ENCODE measurements at regions not wholly inside any gene's neighbourhood (a gene's known extent, or its start where the extent isn't known, plus 50 kb on each side); places are given as distances from the start of the nearest gene placed in this dataset.

GRCh38 chr13:26993780-26994179, 177.8 kb downstream of the USP12 start:
- H3K9ac ChIP-seq (ENCODE audit: low read length), result no peak overlapping the region
- no peak overlapping the region for H2AFZ ChIP-seq (ENCODE audit: low read depth, low read length)
- no peak overlapping the region for H4K8ac ChIP-seq (ENCODE audit: low read length)
- H3K4me2 ChIP-seq (ENCODE audit: low read length, poor library complexity, severe bottlenecking), result no peak overlapping the region
- H2BK120ac ChIP-seq (ENCODE audit: low read depth, low read length), result no peak overlapping the region
- H4K91ac ChIP-seq (ENCODE audit: low read length), result no peak overlapping the region
- H3K14ac ChIP-seq (ENCODE audit: low read length in 2 of 2), result no peak overlapping the region
- H2BK5ac ChIP-seq (ENCODE audit: low read depth, low read length, poor library complexity, severe bottlenecking), result no peak overlapping the region
- no peaks in the 10 kb centered on the region for H3K79me1 ChIP-seq (replicated peaks; ENCODE audit: low read length, poor library complexity, severe bottlenecking)
- no peak overlapping the region for H3K4me3 ChIP-seq (ENCODE audit: insufficient read depth in 1 of 2, low read depth in 1 of 2, low read length in 2 of 2)
- no peak overlapping the region for H3K23ac ChIP-seq (ENCODE audit: low read length in 2 of 2)
- peaks cover 12 to 23% of the 10 kb centered on the region in 2 experiments for H3K27me3 ChIP-seq (ENCODE audit: control insufficient read depth in 1 of 2, insufficient read depth in 1 of 2, low read length in 2 of 2)
- H3K4ac ChIP-seq (ENCODE audit: low read depth in 1 of 2, low read length in 2 of 2), result no peak overlapping the region
- H3K4me1 ChIP-seq (ENCODE audit: control insufficient read depth, insufficient read depth, low read depth, low read length), result no peaks in the 10 kb centered on the region
- peak overlapping the region; percentile 23 to 61 for H2BK12ac ChIP-seq (ENCODE audit: low read length in 2 of 2)
- no peak for DNase-seq
- peaks cover 7% of the 10 kb centered on the region for H3K9me3 ChIP-seq (ENCODE audit: control insufficient read depth, low read length)
- 97% methylated on average over 3 of the region's 3 CpGs for WGBS
- H3K27ac ChIP-seq (ENCODE audit: low read length, poor library complexity, severe bottlenecking), result no peak overlapping the region
- no peak overlapping the region for H2AK5ac ChIP-seq (ENCODE audit: low read length, severe bottlenecking)
- H3K36me3 ChIP-seq (ENCODE audit: control insufficient read depth in 1 of 2, insufficient read depth in 2 of 2, low read depth in 1 of 2, low read length in 2 of 2), result no peaks in the 10 kb centered on the region
- no peak overlapping the region for H2BK15ac ChIP-seq (ENCODE audit: low read depth, poor library complexity, severe bottlenecking)
- no peak overlapping the region for H3K18ac ChIP-seq (ENCODE audit: low read depth in 1 of 2, low read length in 2 of 2)

- no peak overlapping the region for H4K91ac ChIP-seq (ENCODE audit: low read length)
- H3K14ac ChIP-seq (ENCODE audit: low read length in 2 of 2), result no peak overlapping the region
- no peak overlapping the region for H3K23ac ChIP-seq (ENCODE audit: low read length in 2 of 2)
- H3K18ac ChIP-seq (ENCODE audit: low read depth in 1 of 2, low read length in 2 of 2), result no peak overlapping the region
- no peak for DNase-seq
- H3K9me3 ChIP-seq (ENCODE audit: control insufficient read depth, low read length), result peaks cover 7% of the 10 kb centered on the region
- H2AK5ac ChIP-seq (ENCODE audit: low read length, severe bottlenecking), result no peak overlapping the region
- H4K8ac ChIP-seq (ENCODE audit: low read length), result no peak overlapping the region
- no peak overlapping the region for H2BK120ac ChIP-seq (ENCODE audit: low read depth, low read length)
- H3K4me3 ChIP-seq (ENCODE audit: insufficient read depth in 1 of 2, low read depth in 1 of 2, low read length in 2 of 2), result no peak overlapping the region
- H2BK5ac ChIP-seq (ENCODE audit: low read depth, low read length, poor library complexity, severe bottlenecking), result no peak overlapping the region
- no peaks in the 10 kb centered on the region for H3K4me1 ChIP-seq (ENCODE audit: control insufficient read depth, insufficient read depth, low read depth, low read length)
- H3K27ac ChIP-seq (ENCODE audit: low read length, poor library complexity, severe bottlenecking), result no peak overlapping the region
- H2BK12ac ChIP-seq (ENCODE audit: low read length in 2 of 2), result peak overlapping the region; percentile 23 to 61
- H3K9ac ChIP-seq (ENCODE audit: low read length), result no peak overlapping the region
- no peaks in the 10 kb centered on the region for H3K79me1 ChIP-seq (replicated peaks; ENCODE audit: low read length, poor library complexity, severe bottlenecking)
- H3K27me3 ChIP-seq (ENCODE audit: control insufficient read depth in 1 of 2, insufficient read depth in 1 of 2, low read length in 2 of 2), result peaks cover 12 to 23% of the 10 kb centered on the region in 2 experiments
- H3K4me2 ChIP-seq (ENCODE audit: low read length, poor library complexity, severe bottlenecking), result no peak overlapping the region
- no peaks in the 10 kb centered on the region for H3K36me3 ChIP-seq (ENCODE audit: control insufficient read depth in 1 of 2, insufficient read depth in 2 of 2, low read depth in 1 of 2, low read length in 2 of 2)
- peak overlapping the region in 1 of 2 experiments; percentile 6 for H3K4ac ChIP-seq (ENCODE audit: low read depth in 1 of 2, low read length in 2 of 2)
- WGBS, result 94% methylated on average over 4 of the region's 4 CpGs
- no peak overlapping the region for H2BK15ac ChIP-seq (ENCODE audit: low read depth, poor library complexity, severe bottlenecking)
- H2AFZ ChIP-seq (ENCODE audit: low read depth, low read length), result no peak overlapping the region
These were observed 178.5 kb downstream of the USP12 start for GRCh38 chr13:26992951-26993719.

- Histone ChIP-seq H3K4me2 (ENCODE audit: low read length, poor library complexity, severe bottlenecking) (no peak overlapping the region), H3K36me3 (ENCODE audit: control insufficient read depth in 1 of 2, insufficient read depth in 2 of 2, low read depth in 1 of 2, low read length in 2 of 2) (no peaks in the 10 kb centered on the region), H3K27ac (ENCODE audit: low read length, poor library complexity, severe bottlenecking) (no peak overlapping the region), H3K27me3 (ENCODE audit: control insufficient read depth in 1 of 2, insufficient read depth in 1 of 2, low read length in 2 of 2) (peaks cover 12 to 30% of the 10 kb centered on the region in 2 experiments), H2AK5ac (ENCODE audit: low read length, severe bottlenecking) (no peak overlapping the region), H3K9me3 (ENCODE audit: control insufficient read depth, low read length) (peaks cover 6% of the 10 kb centered on the region), H2BK12ac (ENCODE audit: low read length in 2 of 2) (peak overlapping the region; percentile 49 to 59), H4K91ac (ENCODE audit: low read length) (peak overlapping the region; percentile 61), H3K4me3 (ENCODE audit: insufficient read depth in 1 of 2, low read depth in 1 of 2, low read length in 2 of 2) (no peak overlapping the region), H2BK15ac (ENCODE audit: low read depth, poor library complexity, severe bottlenecking) (no peak overlapping the region), H4K8ac (ENCODE audit: low read length) (peak overlapping the region; percentile 82), H2AFZ (ENCODE audit: low read depth, low read length) (no peak overlapping the region), H2BK5ac (ENCODE audit: low read depth, low read length, poor library complexity, severe bottlenecking) (no peak overlapping the region), H3K4me1 (ENCODE audit: control insufficient read depth, insufficient read depth, low read depth, low read length) (no peaks in the 10 kb centered on the region), H3K4ac (ENCODE audit: low read depth in 1 of 2, low read length in 2 of 2) (no peak overlapping the region), H3K9ac (ENCODE audit: low read length) (no peak overlapping the region), H3K14ac (ENCODE audit: low read length in 2 of 2) (no peak overlapping the region), H2BK120ac (ENCODE audit: low read depth, low read length) (peak overlapping the region; percentile 27), H3K18ac (ENCODE audit: low read depth in 1 of 2, low read length in 2 of 2) (peak overlapping the region; percentile 34 to 55), H3K79me1 (replicated peaks; ENCODE audit: low read length, poor library complexity, severe bottlenecking) (no peaks in the 10 kb centered on the region), H3K23ac (ENCODE audit: low read length in 2 of 2) (no peak overlapping the region)
- DNase-seq, result no peak
- WGBS, result 79% methylated on average over 12 of the region's 12 CpGs
These were observed 180.0 kb downstream of the USP12 start for GRCh38 chr13:26991508-26992181.

GRCh38 chr13:26989957-26990713, 181.5 kb downstream of the USP12 start:
- DNase-seq, result no peak
- no peaks in the 10 kb centered on the region for H3K36me3 ChIP-seq (ENCODE audit: control insufficient read depth in 1 of 2, insufficient read depth in 2 of 2, low read depth in 1 of 2, low read length in 2 of 2)
- H3K18ac ChIP-seq (ENCODE audit: low read depth in 1 of 2, low read length in 2 of 2), result peak overlapping the region in 1 of 2 experiments; percentile 71
- peak overlapping the region in 1 of 2 experiments; percentile 2 for H3K23ac ChIP-seq (ENCODE audit: low read length in 2 of 2)
- H3K4me1 ChIP-seq (ENCODE audit: control insufficient read depth, insufficient read depth, low read depth, low read length), result no peaks in the 10 kb centered on the region
- H3K4ac ChIP-seq (ENCODE audit: low read depth in 1 of 2, low read length in 2 of 2), result peak overlapping the region; percentile 10 to 12
- no peak overlapping the region for H2BK5ac ChIP-seq (ENCODE audit: low read depth, low read length, poor library complexity, severe bottlenecking)
- no peak overlapping the region for H2AK5ac ChIP-seq (ENCODE audit: low read length, severe bottlenecking)
- H3K4me3 ChIP-seq (ENCODE audit: insufficient read depth in 1 of 2, low read depth in 1 of 2, low read length in 2 of 2), result no peak overlapping the region
- H2BK120ac ChIP-seq (ENCODE audit: low read depth, low read length), result no peak overlapping the region
- no peak overlapping the region for H2AFZ ChIP-seq (ENCODE audit: low read depth, low read length)
- H2BK12ac ChIP-seq (ENCODE audit: low read length in 2 of 2), result peak overlapping the region in 1 of 2 experiments; percentile 97
- peak overlapping the region in 1 of 2 experiments; percentile 78 for H3K14ac ChIP-seq (ENCODE audit: low read length in 2 of 2)
- no peak overlapping the region for H3K9ac ChIP-seq (ENCODE audit: low read length)
- H4K8ac ChIP-seq (ENCODE audit: low read length), result no peak overlapping the region
- no peak overlapping the region for H3K27ac ChIP-seq (ENCODE audit: low read length, poor library complexity, severe bottlenecking)
- no peaks in the 10 kb centered on the region for H3K9me3 ChIP-seq (ENCODE audit: control insufficient read depth, low read length)
- peak overlapping the region; percentile 87 for H4K91ac ChIP-seq (ENCODE audit: low read length)
- 92% methylated on average over 16 of the region's 16 CpGs for WGBS
- no peak overlapping the region for H2BK15ac ChIP-seq (ENCODE audit: low read depth, poor library complexity, severe bottlenecking)
- no peaks in the 10 kb centered on the region for H3K79me1 ChIP-seq (replicated peaks; ENCODE audit: low read length, poor library complexity, severe bottlenecking)
- no peak overlapping the region for H3K4me2 ChIP-seq (ENCODE audit: low read length, poor library complexity, severe bottlenecking)
- peaks cover 12 to 32% of the 10 kb centered on the region in 2 experiments for H3K27me3 ChIP-seq (ENCODE audit: control insufficient read depth in 1 of 2, insufficient read depth in 1 of 2, low read length in 2 of 2)
